Right lobe of liver (tissue), 6 donors: ENCODE measurements at regions not wholly inside any gene's neighbourhood (a gene's known extent, or its start where the extent isn't known, plus 50 kb on each side); places are given as distances from the start of the nearest gene placed in this dataset.

Experiments used
- ATAC-seq, 4 donors: fragments of 200-7000 bp; cut with Tn5 transposase; one replicate each; pipeline ENCODE4 v1.9.1; 2020; ENCODE audit warnings: mild to moderate bottlenecking in 4 of 4, moderate library complexity in 4 of 4
- DNase-seq, 3 donors: peaks; one replicate each; pipeline ENCODE4 v3.0.0-alpha.2; 2020
- H3K27ac ChIP-seq, 3 donors: fragments of 200-600 bp; one replicate each; pipeline ENCODE4 v1.8.0; 2022
- H3K27me3 ChIP-seq, 2 donors: fragments of 200-600 bp; one replicate each; pipeline ENCODE4 v1.8.0; 2022
- H3K36me3 ChIP-seq, 4 donors: fragments of 200-600 bp; sonication (generic) in 1 of 4; one replicate each; pipeline versions ENCODE4 v1.5.1 to v1.8.0; 2017 to 2022; ENCODE audit warnings: control low read depth in 1 of 4
- H3K4me1 ChIP-seq, 4 donors: fragments of 200-600 bp; sonication (generic) in 1 of 4; one replicate each; pipeline versions ENCODE4 v1.5.1 to v1.8.0; 2017 to 2022; ENCODE audit warnings: control low read depth in 1 of 4
- H3K4me3 ChIP-seq, 3 donors: fragments of 200-600 bp; one replicate each; pipeline ENCODE4 v1.8.0; 2022
- H3K9me3 ChIP-seq, 4 donors: fragments of 200-600 bp; sonication (generic) in 1 of 4; one replicate each; pipeline versions ENCODE4 v1.5.1 to v1.8.0; 2017 to 2022; ENCODE audit warnings: control low read depth in 1 of 4
- CTCF ChIP-seq, 4 donors: fragments of 200-600 bp in 3 of 4; fragments of 450-650 bp in 1 of 4; IDR thresholded peaks; one replicate each; pipeline versions ENCODE4 v1.5.1 to v1.8.0; 2016 to 2022; ENCODE audit warnings: antibody characterized with exemption in 4 of 4, mild to moderate bottlenecking in 2 of 4
- POLR2A ChIP-seq: fragments of 450-650 bp; IDR thresholded peaks from one replicate; pipeline ENCODE4 v1.6.1; 2017; ENCODE audit warnings: antibody characterized with exemption, mild to moderate bottlenecking
- WGBS: methylation state at CpG from one replicate; pipeline ENCODE4 v1.1.6; 2018; ENCODE audit warnings: low coverage, low lambda C conversion rate; ENCODE audit not compliant: insufficient coverage; ENCODE audit errors: missing lambda C conversion rate; 5-methylcytosine and 5-hydroxymethylcytosine counted together
- intact Hi-C, 2 donors: fragments of 100-400 bp; cut with DNase I; formaldehyde crosslinking; loops; one replicate each; pipeline versions ENCODE4 v1.11.2 to v1.14.1; 2022
- donor health status: DM: no; HTN: yes; CAD: no.
- donor health status: DM: no; HTN: no; CAD: no.
- donor health status: DM: no; HTN: no; CAD: no.
- donor health status: DM: no; HTN: yes; CAD: no.
- donor health status: DM: no; HTN: yes; CAD: no.

GRCh38 chr17:34066528-34066927 is 188.6 kb upstream of the CCL2 start:
- TF ChIP-seq CTCF (IDR thresholded peaks at IDR 0.05): no peak
- TF ChIP-seq POLR2A: no peak
- ATAC-seq (no peak), DNase-seq (no peak)
- Histone ChIP-seq H3K27ac (no peak overlapping the region), H3K36me3 (no peaks in the 10 kb centered on the region), H3K9me3 (no peaks in the 10 kb centered on the region), H3K27me3 (no peaks in the 10 kb centered on the region), H3K4me1 (no peaks in the 10 kb centered on the region), H3K4me3 (no peak overlapping the region)
- intact Hi-C loops: no loop called here
- 33% methylated on average over 1 of the region's 3 CpGs for WGBS

GRCh38 chr17:34067011-34067410 is 188.1 kb upstream of the CCL2 start:
- no peak for DNase-seq
- no peaks in the 10 kb centered on the region for H3K4me1 ChIP-seq

GRCh38 chr17:34068571-34068970 is 186.5 kb upstream of the CCL2 start:
- no peaks in the 10 kb centered on the region for H3K36me3 ChIP-seq
- no peaks in the 10 kb centered on the region for H3K9me3 ChIP-seq
- DNase-seq: no peak
- intact Hi-C loops: no loop called here
- 38% methylated on average over 1 of the region's 1 CpG for WGBS
- no peak overlapping the region for H3K4me3 ChIP-seq
- H3K27me3 ChIP-seq: no peaks in the 10 kb centered on the region
- TF ChIP-seq POLR2A (no peak), CTCF (IDR thresholded peaks at IDR 0.05) (no peak)
- no peak overlapping the region for H3K27ac ChIP-seq
- no peak for ATAC-seq
- no peaks in the 10 kb centered on the region for H3K4me1 ChIP-seq

More at GRCh38 chr17:34067011-34067410, 188.1 kb upstream of the CCL2 start:
- WGBS: no CpG with 5 or more reads among the region's 2 CpGs
- H3K36me3 ChIP-seq: no peaks in the 10 kb centered on the region
- H3K27me3 ChIP-seq: no peaks in the 10 kb centered on the region
- intact Hi-C loops: no loop called here
- ATAC-seq: no peak
- no peak overlapping the region for H3K27ac ChIP-seq
- TF ChIP-seq POLR2A (no peak), CTCF (IDR thresholded peaks at IDR 0.05) (no peak)
- H3K4me3 ChIP-seq: no peak overlapping the region
- H3K9me3 ChIP-seq: no peaks in the 10 kb centered on the region

- no peak overlapping the region for H3K27ac ChIP-seq
- H3K9me3 ChIP-seq: no peaks in the 10 kb centered on the region
- H3K36me3 ChIP-seq: no peaks in the 10 kb centered on the region
- WGBS: 48% methylated on average over 3 of the region's 4 CpGs
- ATAC-seq: no peak
- no peaks in the 10 kb centered on the region for H3K27me3 ChIP-seq
- TF ChIP-seq CTCF (IDR thresholded peaks at IDR 0.05) (no peak), POLR2A (no peak)
- H3K4me1 ChIP-seq: no peaks in the 10 kb centered on the region
- intact Hi-C loops: loop anchor here in 1 of 2 donors (10.0 kb wide), 1 partner anchor 74 kb away; no protein-coding TSS in a partner anchor
- no peak for DNase-seq
- H3K4me3 ChIP-seq: no peak overlapping the region
Observed at GRCh38 chr17:34070712-34071111, 184.4 kb upstream of the CCL2 start.

GRCh38 chr17:34071886-34072420 is 183.1 kb upstream of the CCL2 start:
- no peaks in the 10 kb centered on the region for H3K4me1 ChIP-seq
- H3K27ac ChIP-seq: no peak overlapping the region
- H3K36me3 ChIP-seq: no peaks in the 10 kb centered on the region
- ATAC-seq (no peak), DNase-seq (no peak)
- no peak overlapping the region for H3K4me3 ChIP-seq
- WGBS: 83% methylated on average over 8 of the region's 11 CpGs
- intact Hi-C loops: loop anchor here in 1 of 2 donors (10.0 kb wide), 1 partner anchor 73 kb away; no protein-coding TSS in a partner anchor
- no peaks in the 10 kb centered on the region for H3K9me3 ChIP-seq
- H3K27me3 ChIP-seq: no peaks in the 10 kb centered on the region
- TF ChIP-seq CTCF (IDR thresholded peaks at IDR 0.05) (no peak), POLR2A (no peak)
